ENCODE measurements at regions not wholly inside any gene's neighbourhood (a gene's known extent, or its start where the extent isn't known, plus 50 kb on each side); places are given as distances from the start of the nearest gene placed in this dataset.
"Not testable (repeated sequence)": the region's sequence is repeated elsewhere in the genome, so short reads cannot be mapped to it uniquely, and the experiment has no call there.

DNA sequence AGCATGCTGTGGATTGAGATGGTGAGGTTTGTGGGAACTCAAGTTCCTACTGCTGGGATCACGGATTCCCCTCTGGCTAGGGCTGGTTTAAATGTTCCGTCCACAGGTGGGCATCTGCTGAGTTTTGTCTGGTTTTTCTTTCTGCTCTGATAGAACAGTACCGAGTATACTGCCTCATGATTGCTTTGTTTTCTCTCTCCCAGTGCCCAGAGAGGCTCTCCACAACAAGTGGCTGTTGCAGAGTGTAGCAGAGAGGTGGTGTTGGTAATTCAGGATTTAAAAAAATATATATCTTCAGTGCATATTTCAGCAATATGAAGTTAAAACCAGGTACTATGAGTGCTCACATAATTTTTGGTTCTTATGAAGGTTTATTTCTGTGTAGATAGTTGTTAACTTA lies 213.7 kb downstream of the TEX13C start:
- no peak overlapping the region for H3K4me3 Mint-ChIP-seq
- no peaks in the 10 kb centered on the region for H3K36me3 Mint-ChIP-seq (ENCODE audit: low read depth)
- no peak for DNase-seq
- CTCF ChIA-PET = no interaction called here
- H3K9me3 Mint-ChIP-seq = no peaks in the 10 kb centered on the region
- H3K27ac Mint-ChIP-seq = no peak overlapping the region
- H3K27me3 Mint-ChIP-seq = no peaks in the 10 kb centered on the region
- POLR2A ChIA-PET = no interaction called here
- H3K4me1 Mint-ChIP-seq = no peaks in the 10 kb centered on the region

GRCh38 chrX:125544031-125544660 lies 224.5 kb downstream of the TEX13C start:
- no peak overlapping the region for H3K27ac Mint-ChIP-seq
- no peaks in the 10 kb centered on the region for H3K27me3 Mint-ChIP-seq
- no peak overlapping the region for H3K4me3 Mint-ChIP-seq
- CTCF ChIA-PET = no interaction called here
- no peaks in the 10 kb centered on the region for H3K4me1 Mint-ChIP-seq
- DNase-seq = no peak
- H3K36me3 Mint-ChIP-seq (ENCODE audit: low read depth) = no peaks in the 10 kb centered on the region
- POLR2A ChIA-PET = no interaction called here
- no peaks in the 10 kb centered on the region for H3K9me3 Mint-ChIP-seq

DNA sequence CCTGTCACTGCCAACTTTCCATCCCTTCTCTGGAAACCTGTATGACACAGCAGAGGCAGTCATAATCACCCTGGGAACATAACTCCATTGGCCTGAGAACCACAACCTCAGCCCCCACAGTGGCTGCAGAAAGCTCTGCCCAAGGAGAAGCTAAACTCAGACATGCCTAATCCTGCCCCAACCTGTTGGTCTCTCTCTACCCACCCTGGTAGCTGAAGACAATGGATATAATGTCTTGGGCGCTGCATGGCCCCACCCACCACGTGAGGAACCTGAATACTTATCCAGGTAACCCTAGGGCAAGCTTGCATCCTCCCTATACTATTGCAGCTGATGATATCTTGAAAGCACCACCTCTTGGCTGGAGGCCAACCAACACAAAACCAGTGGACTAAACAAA lies 225.2 kb downstream of the TEX13C start:
- Mint-ChIP-seq H3K27ac (no peak overlapping the region), H3K27me3 (no peaks in the 10 kb centered on the region), H3K4me1 (no peaks in the 10 kb centered on the region), H3K9me3 (no peaks in the 10 kb centered on the region), H3K36me3 (ENCODE audit: low read depth) (no peaks in the 10 kb centered on the region), H3K4me3 (no peak overlapping the region)
- POLR2A ChIA-PET = no interaction called here
- DNase-seq = no peak
- CTCF ChIA-PET = no interaction called here

DNA sequence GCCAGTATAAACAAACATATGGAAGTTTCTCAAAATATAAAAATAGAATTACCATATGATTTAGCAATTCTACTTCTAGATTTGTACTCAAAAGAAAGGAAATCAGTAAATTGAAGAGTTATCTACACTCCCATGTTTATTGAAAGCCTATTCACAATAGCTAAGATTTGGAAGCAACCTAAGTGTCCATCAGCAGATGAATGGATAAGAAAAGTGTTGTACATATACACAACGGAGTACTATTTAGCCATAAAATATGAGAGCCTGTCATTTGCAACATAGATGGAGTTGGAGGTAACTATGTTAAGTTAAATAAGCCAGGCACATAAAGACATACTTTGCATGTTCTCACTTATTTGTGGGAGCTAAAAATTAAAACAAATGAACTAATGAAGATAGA lies 257.8 kb downstream of the TEX13C start:
- ChIA-PET CTCF (no interaction called here), POLR2A (no interaction called here)
- no peak for DNase-seq
- no peaks in the 10 kb centered on the region for H3K27me3 Mint-ChIP-seq
- H3K36me3 Mint-ChIP-seq (ENCODE audit: low read depth) = no peaks in the 10 kb centered on the region
- no peaks in the 10 kb centered on the region for H3K9me3 Mint-ChIP-seq
- no peaks in the 10 kb centered on the region for H3K4me1 Mint-ChIP-seq
- no peak overlapping the region for H3K27ac Mint-ChIP-seq
- no peak overlapping the region for H3K4me3 Mint-ChIP-seq

GRCh38 chrX:125604448-125604847 lies 284.8 kb downstream of the TEX13C start:
- Mint-ChIP-seq H3K36me3 (ENCODE audit: low read depth) (no peaks in the 10 kb centered on the region), H3K4me1 (no peaks in the 10 kb centered on the region), H3K4me3 (no peak overlapping the region), H3K9me3 (no peaks in the 10 kb centered on the region), H3K27ac (no peak overlapping the region), H3K27me3 (no peaks in the 10 kb centered on the region)
- DNase-seq = no peak
- ChIA-PET POLR2A (no interaction called here), CTCF (no interaction called here)

GRCh38 chrX:125605145-125605544 lies 285.5 kb downstream of the TEX13C start:
- no peak for DNase-seq
- Mint-ChIP-seq H3K4me1 (no peaks in the 10 kb centered on the region), H3K4me3 (no peak overlapping the region), H3K9me3 (no peaks in the 10 kb centered on the region), H3K27me3 (no peaks in the 10 kb centered on the region), H3K27ac (no peak overlapping the region), H3K36me3 (ENCODE audit: low read depth) (no peaks in the 10 kb centered on the region)
- CTCF ChIA-PET = no interaction called here
- POLR2A ChIA-PET = no interaction called here

DNA sequence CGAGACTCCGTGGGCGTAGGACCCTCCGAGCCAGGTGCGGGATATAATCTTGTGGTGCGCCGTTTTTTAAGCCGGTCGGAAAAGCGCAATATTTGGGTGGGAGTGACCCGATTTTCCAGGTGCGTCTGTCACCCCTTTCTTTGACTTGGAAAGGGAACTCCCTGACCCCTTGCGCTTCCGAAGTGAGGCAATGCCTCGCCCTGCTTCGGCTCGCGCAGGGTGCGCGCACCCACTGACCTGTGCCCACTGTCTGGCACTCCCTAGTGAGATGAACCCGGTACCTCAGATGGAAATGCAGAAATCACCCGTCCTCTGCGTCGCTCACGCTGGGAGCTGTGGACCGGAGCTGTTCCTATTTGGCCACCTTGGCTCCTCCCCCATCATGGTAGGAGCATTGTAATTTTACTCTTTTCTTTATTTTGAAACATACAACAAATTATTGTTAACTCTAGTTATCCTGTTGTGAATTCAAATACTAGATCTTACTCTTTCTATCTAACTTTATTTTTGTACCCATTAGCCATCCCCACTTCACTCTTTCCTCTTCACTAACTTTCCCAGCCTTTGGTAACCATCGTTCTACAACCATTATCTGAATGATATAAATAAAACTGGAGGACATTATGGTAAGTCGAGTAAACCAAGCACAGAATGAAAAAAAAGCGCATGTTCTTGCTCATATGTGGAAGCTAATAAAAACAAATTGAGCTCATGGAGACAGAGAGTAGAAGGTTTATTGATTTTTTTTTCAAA lies 295.1 kb downstream of the TEX13C start:
- POLR2A ChIA-PET; H3K4me3 Mint-ChIP-seq; H3K36me3 Mint-ChIP-seq (ENCODE audit: low read depth); CTCF ChIA-PET; H3K27me3 Mint-ChIP-seq; H3K27ac Mint-ChIP-seq; H3K4me1 Mint-ChIP-seq; DNase-seq; H3K9me3 Mint-ChIP-seq: not testable (repeated sequence)

DNA sequence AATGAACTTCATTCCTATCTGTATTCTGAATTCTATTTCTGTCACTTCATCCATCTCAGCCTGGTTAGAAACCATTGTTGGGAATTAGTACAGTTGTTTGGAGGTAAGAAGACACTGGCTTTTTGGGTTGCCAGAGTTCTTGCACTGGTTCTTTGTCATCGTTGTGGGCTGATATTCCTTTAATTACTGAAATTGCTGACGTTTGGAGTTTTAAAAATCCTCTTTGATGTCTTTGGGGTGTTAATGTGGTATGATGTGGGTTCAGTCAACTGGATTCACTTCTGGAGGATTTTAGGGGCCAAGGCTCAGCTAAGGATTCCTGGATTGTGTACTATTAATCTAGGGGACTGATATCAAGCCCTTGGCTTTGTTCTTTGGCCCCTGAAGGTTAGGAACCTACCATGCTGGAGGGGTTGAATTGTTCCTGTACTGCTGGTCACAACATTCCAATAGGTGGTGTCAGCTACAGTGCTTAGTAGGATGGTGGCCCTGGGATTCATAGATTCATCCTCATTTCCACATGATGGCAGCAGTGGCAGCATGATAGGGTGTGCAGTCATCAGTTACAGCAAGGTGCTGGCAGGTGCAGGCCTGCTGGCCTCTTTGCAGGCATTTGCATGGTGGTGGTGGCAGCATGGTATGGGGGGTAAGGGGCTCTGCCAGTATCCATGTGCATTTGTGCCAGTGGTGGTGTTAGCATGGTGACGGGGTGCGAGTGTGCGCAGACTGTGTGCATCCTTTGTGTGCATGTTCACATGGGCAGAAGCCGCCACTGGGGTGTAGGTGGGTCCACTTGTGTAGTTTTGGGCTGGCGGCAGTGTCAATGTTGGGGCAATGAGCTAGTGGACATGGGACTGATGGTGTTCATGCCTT lies 301.3 kb downstream of the TEX13C start:
- Mint-ChIP-seq H3K9me3 (no peaks in the 10 kb centered on the region), H3K4me3 (no peak overlapping the region), H3K27ac (no peak overlapping the region), H3K36me3 (ENCODE audit: low read depth) (no peaks in the 10 kb centered on the region), H3K4me1 (no peaks in the 10 kb centered on the region), H3K27me3 (no peaks in the 10 kb centered on the region)
- POLR2A ChIA-PET = no interaction called here
- DNase-seq = no peak
- CTCF ChIA-PET = no interaction called here

GRCh38 chrX:125621588-125621927 lies 301.9 kb downstream of the TEX13C start:
- H3K9me3 Mint-ChIP-seq = no peaks in the 10 kb centered on the region
- H3K27me3 Mint-ChIP-seq = no peaks in the 10 kb centered on the region
- CTCF ChIA-PET = no interaction called here
- POLR2A ChIA-PET = no interaction called here
- DNase-seq = no peak
- no peaks in the 10 kb centered on the region for H3K4me1 Mint-ChIP-seq
- H3K36me3 Mint-ChIP-seq (ENCODE audit: low read depth) = no peaks in the 10 kb centered on the region
- H3K4me3 Mint-ChIP-seq = no peak overlapping the region
- H3K27ac Mint-ChIP-seq = no peak overlapping the region

GRCh38 chrX:125622899-125623298 lies 303.2 kb downstream of the TEX13C start:
- Mint-ChIP-seq H3K27ac (no peak overlapping the region), H3K36me3 (ENCODE audit: low read depth) (no peaks in the 10 kb centered on the region), H3K4me3 (no peak overlapping the region), H3K4me1 (no peaks in the 10 kb centered on the region), H3K27me3 (no peaks in the 10 kb centered on the region), H3K9me3 (no peaks in the 10 kb centered on the region)
- ChIA-PET CTCF (no interaction called here), POLR2A (no interaction called here)
- no peak for DNase-seq

DNA sequence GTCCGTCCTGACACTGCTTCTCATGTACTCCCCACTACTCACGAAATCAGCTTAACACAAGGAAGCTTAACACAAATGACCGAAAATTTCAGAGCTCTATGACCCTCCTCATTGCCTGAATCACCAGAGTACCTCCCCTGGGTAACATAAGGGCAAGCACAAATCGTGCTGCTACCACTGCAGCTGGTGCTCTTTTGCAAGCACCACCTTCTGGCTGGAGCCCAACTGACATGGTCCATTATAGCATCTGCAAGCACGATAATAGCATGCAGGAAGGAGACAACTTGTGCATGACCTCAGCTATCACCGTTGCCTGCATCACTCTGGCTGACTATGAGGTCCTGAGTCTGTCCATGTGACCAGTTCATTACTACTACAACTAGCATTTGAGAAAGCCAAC lies 308.0 kb downstream of the TEX13C start:
- H3K4me3 Mint-ChIP-seq = no peak overlapping the region
- H3K9me3 Mint-ChIP-seq = no peaks in the 10 kb centered on the region
- H3K27me3 Mint-ChIP-seq = no peaks in the 10 kb centered on the region
- POLR2A ChIA-PET = no interaction called here
- H3K36me3 Mint-ChIP-seq (ENCODE audit: low read depth) = no peaks in the 10 kb centered on the region
- H3K27ac Mint-ChIP-seq = no peak overlapping the region
- no peak for DNase-seq
- CTCF ChIA-PET = no interaction called here
- H3K4me1 Mint-ChIP-seq = no peaks in the 10 kb centered on the region

DNA sequence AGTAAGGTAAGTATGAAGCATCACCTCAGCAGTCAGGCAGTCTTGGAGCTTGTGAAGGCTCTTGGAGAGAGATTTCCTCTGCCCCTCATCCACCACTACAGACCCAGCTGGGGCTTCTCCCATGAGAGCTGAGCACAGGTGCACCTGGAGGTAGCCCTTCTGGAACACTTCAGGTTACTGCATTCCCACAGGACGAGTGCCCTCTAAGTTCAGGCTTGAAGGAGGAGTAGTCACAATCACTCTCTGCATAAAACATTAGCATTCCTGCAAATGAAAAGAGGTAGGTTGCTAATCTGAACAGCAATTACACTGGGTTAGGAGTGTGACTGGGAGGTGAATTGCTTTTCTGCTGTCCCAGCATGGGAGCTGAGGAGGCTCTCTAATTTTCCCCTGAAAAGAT lies 308.8 kb downstream of the TEX13C start:
- Mint-ChIP-seq H3K9me3 (no peaks in the 10 kb centered on the region), H3K36me3 (ENCODE audit: low read depth) (no peaks in the 10 kb centered on the region)
- CTCF ChIA-PET = no interaction called here

GRCh38 chrX:125641405-125641804 lies 321.7 kb downstream of the TEX13C start:
- CTCF ChIA-PET = no interaction called here
- Mint-ChIP-seq H3K4me1 (no peaks in the 10 kb centered on the region), H3K4me3 (no peak overlapping the region), H3K27ac (no peak overlapping the region), H3K36me3 (ENCODE audit: low read depth) (no peaks in the 10 kb centered on the region), H3K27me3 (no peaks in the 10 kb centered on the region), H3K9me3 (no peaks in the 10 kb centered on the region)
- DNase-seq = no peak
- POLR2A ChIA-PET = no interaction called here

More for the DNA sequence above, 308.8 kb downstream of the TEX13C start:
- Mint-ChIP-seq H3K4me3 (no peak overlapping the region), H3K4me1 (no peaks in the 10 kb centered on the region), H3K27ac (no peak overlapping the region), H3K27me3 (no peaks in the 10 kb centered on the region)
- POLR2A ChIA-PET = no interaction called here
- DNase-seq = no peak

DNA sequence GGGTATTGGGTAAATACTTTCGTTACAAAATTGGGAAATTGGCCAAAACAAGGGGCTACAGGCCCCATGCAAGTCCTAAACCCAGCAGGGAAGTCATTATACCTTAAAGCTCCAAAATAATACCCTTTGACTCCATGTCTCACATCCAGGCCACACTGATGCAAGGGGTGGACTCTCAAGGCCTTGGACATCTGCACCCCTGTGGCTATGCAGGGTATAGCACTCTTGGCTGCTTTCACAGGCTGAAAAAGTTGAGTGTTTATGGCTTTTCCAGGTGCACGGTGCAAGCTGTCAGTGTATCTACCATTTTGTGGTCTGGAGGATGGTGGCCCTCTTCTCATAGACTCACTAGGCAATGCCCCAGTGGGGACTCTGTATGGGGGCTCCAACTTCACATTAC lies 326.5 kb downstream of the TEX13C start:
- no peak for DNase-seq
- Mint-ChIP-seq H3K27me3 (no peaks in the 10 kb centered on the region), H3K4me3 (no peak overlapping the region), H3K36me3 (ENCODE audit: low read depth) (no peaks in the 10 kb centered on the region), H3K27ac (no peak overlapping the region), H3K9me3 (no peaks in the 10 kb centered on the region), H3K4me1 (no peaks in the 10 kb centered on the region)
- POLR2A ChIA-PET = no interaction called here
- CTCF ChIA-PET = interaction anchor here (1.1 kb wide), 1 partner anchor 14 kb away, joined by 4 read pairs; no protein-coding TSS in a partner anchor
